IMR-90 (cell line): ENCODE measurements at regions not wholly inside any gene's neighbourhood (a gene's known extent, or its start where the extent isn't known, plus 50 kb on each side); places are given as distances from the start of the nearest gene placed in this dataset.
A peak's percentile ranks its signal among the peaks of the same experiment; 100 is the strongest.

ENCODE experiments used
- ATAC-seq: fragments of 200-7000 bp; cut with Tn5 transposase; 2 replicates; pipeline ENCODE4 v1.9.1; 2020; ENCODE audit warnings: low read depth, mild to moderate bottlenecking, moderate library complexity
- BruUV-seq: library from RNA; stranded (reverse); fragments of 400-500 nt; replicated peaks from 2 replicates; lab custom pipeline; 2021; lab: Mats Ljungman, UMichigan
- CTCF ChIA-PET: fragments of 300-600 bp; formaldehyde crosslinking; extraction: SDS; loops from one replicate; lab custom pipeline; 2021; ENCODE audit warnings: antibody characterized with exemption; lab: Yijun Ruan, JAX
- POLR2A ChIA-PET: fragments of 300-600 bp; sonication (Branson Sonifier 250); formaldehyde crosslinking; loops from one replicate; lab custom pipeline; 2022; ENCODE audit warnings: antibody characterized with exemption; ENCODE audit not compliant: unreplicated experiment; lab: Charles Lee
- DNase-seq: peaks from one replicate; pipeline ENCODE4 v3.0.0; 2013
- H2AFZ ChIP-seq: replicated peaks from 2 replicates; pipeline ENCODE3; 2013; ENCODE audit warnings: low read length, mild to moderate bottlenecking; ENCODE audit not compliant: poor library complexity
- H2AK5ac ChIP-seq: 2 replicates; pipeline ENCODE4 v1.6.1; 2013; ENCODE audit warnings: low read depth, low read length, inconsistent platforms
- H2AK9ac ChIP-seq: replicated peaks from 2 replicates; pipeline ENCODE3; 2013; ENCODE audit warnings: mild to moderate bottlenecking, low read depth, low read length, moderate library complexity; ENCODE audit not compliant: poor library complexity
- H2BK120ac ChIP-seq: 2 replicates; pipeline ENCODE4 v1.6.1; 2013; ENCODE audit warnings: low read depth, low read length, inconsistent platforms
- H2BK15ac ChIP-seq: 3 replicates; pipeline ENCODE4 v1.6.1; 2013; ENCODE audit warnings: low read depth, low read length, inconsistent platforms
- H2BK20ac ChIP-seq: 2 replicates; pipeline ENCODE4 v1.6.1; 2013; ENCODE audit warnings: low read depth, mild to moderate bottlenecking, inconsistent platforms, low read length, moderate library complexity
- H2BK5ac ChIP-seq: 2 replicates; pipeline ENCODE4 v1.6.1; 2013; ENCODE audit warnings: mild to moderate bottlenecking, low read depth, low read length, inconsistent platforms; ENCODE audit not compliant: poor library complexity, severe bottlenecking
- H3K14ac ChIP-seq: replicated peaks from 2 replicates; pipeline ENCODE4 v1.6.1; 2013; ENCODE audit warnings: low read depth, low read length, inconsistent platforms
- H3K18ac ChIP-seq: 2 replicates; pipeline ENCODE4 v1.6.1; 2013; ENCODE audit warnings: low read depth, low read length, control low read depth
- H3K23ac ChIP-seq: 2 replicates; pipeline ENCODE4 v1.6.1; 2013; ENCODE audit warnings: low read depth, low read length, inconsistent platforms
- H3K27ac ChIP-seq: 2 replicates; pipeline ENCODE4 v1.5.1; 2013; ENCODE audit warnings: mild to moderate bottlenecking, control low read depth, low read length; ENCODE audit not compliant: insufficient read depth
- H3K27me3 ChIP-seq: 2 replicates; pipeline ENCODE4 v1.6.1; 2013; ENCODE audit warnings: low read length; ENCODE audit not compliant: control insufficient read depth, insufficient read depth
- H3K36me3 ChIP-seq: 2 replicates; pipeline ENCODE4 v1.6.1; 2013; ENCODE audit warnings: low read length, mixed read lengths; ENCODE audit not compliant: control insufficient read depth, insufficient read depth
- H3K4ac ChIP-seq: 2 replicates; pipeline ENCODE4 v1.6.1; 2013; ENCODE audit warnings: low read depth, low read length, inconsistent platforms
- H3K4me1 ChIP-seq: 2 replicates; pipeline ENCODE4 v1.6.1; 2013; ENCODE audit warnings: low read length, mixed read lengths; ENCODE audit not compliant: control insufficient read depth, insufficient read depth
- H3K4me2 ChIP-seq: 2 replicates; pipeline ENCODE4 v1.6.1; 2013; ENCODE audit warnings: low read depth, mild to moderate bottlenecking, control low read depth, low read length, moderate library complexity
- H3K4me3 ChIP-seq: 2 replicates; pipeline ENCODE4 v1.5.1; 2013; ENCODE audit warnings: low read depth, mild to moderate bottlenecking, control low read depth, low read length, moderate library complexity; ENCODE audit not compliant: insufficient read depth
- H3K56ac ChIP-seq: 2 replicates; pipeline ENCODE4 v1.6.1; 2013; ENCODE audit warnings: low read length, inconsistent platforms; ENCODE audit not compliant: insufficient read depth; ENCODE audit errors: extremely low read depth
- H3K79me1 ChIP-seq, 2 experiments: 2 replicates each; pipeline ENCODE4 v1.6.1; 2013; ENCODE audit warnings: low read length in 2 of 2, inconsistent platforms in 1 of 2, low read depth in 1 of 2
- H3K9ac ChIP-seq: 2 replicates; pipeline ENCODE4 v1.6.1; 2013; ENCODE audit warnings: low read depth, low read length, control low read depth
- H3K9me1 ChIP-seq: 2 replicates; pipeline ENCODE4 v1.6.1; 2013; ENCODE audit warnings: low read length, inconsistent platforms; ENCODE audit not compliant: insufficient read depth
- H3K9me3 ChIP-seq: 2 replicates; pipeline ENCODE4 v1.6.1; 2013; ENCODE audit warnings: low read length; ENCODE audit not compliant: control insufficient read depth, insufficient read depth
- H4K20me1 ChIP-seq: 2 replicates; pipeline ENCODE4 v1.6.1; 2013; ENCODE audit warnings: low read length, inconsistent platforms; ENCODE audit not compliant: insufficient read depth
- H4K5ac ChIP-seq: 2 replicates; pipeline ENCODE4 v1.6.1; 2013; ENCODE audit warnings: mild to moderate bottlenecking, low read depth, low read length, control low read depth
- H4K8ac ChIP-seq, 2 experiments: 2 replicates each; pipeline ENCODE4 v1.6.1; 2013; ENCODE audit warnings: low read depth in 2 of 2, low read length in 2 of 2, control low read depth in 1 of 2, inconsistent platforms in 1 of 2
- H4K91ac ChIP-seq: 2 replicates; pipeline ENCODE4 v1.6.1; 2013; ENCODE audit warnings: low read depth, low read length, inconsistent platforms; ENCODE audit not compliant: insufficient read depth
- FOS ChIP-seq: fragments of 150-350 bp; IDR thresholded peaks from 2 replicates; pipeline ENCODE4 v1.6.1; 2016; ENCODE audit warnings: low read depth, low read length
- NFE2L2 ChIP-seq: fragments of 150-350 bp; IDR thresholded peaks from 2 replicates; pipeline ENCODE4 v1.6.1; 2016; ENCODE audit warnings: low read depth, mild to moderate bottlenecking, low read length
- RCOR1 ChIP-seq: IDR thresholded peaks from 2 replicates; pipeline ENCODE4 v1.6.1; 2012; ENCODE audit warnings: mild to moderate bottlenecking, low read length, improper control_type of control experiment; ENCODE audit not compliant: insufficient replicate concordance
- WGBS, 2 experiments: methylation state at CpG; one replicate each; pipeline versions ENCODE4 v1.1.5 to v1.1.7; 2013; ENCODE audit warnings: missing lambda C conversion rate in 2 of 2; ENCODE audit not compliant: insufficient read length in 1 of 2; ENCODE audit errors: extremely low coverage in 2 of 2; 5-methylcytosine and 5-hydroxymethylcytosine counted together
- dilution Hi-C: fragments of 300-500 bp; cut with HindIII; formaldehyde crosslinking; loops from one replicate; pipeline ENCODE4 v1.14.3; 2018; ENCODE audit warnings: low sequenced_read_pairs; ENCODE audit not compliant: unreplicated experiment
- in situ Hi-C: fragments of 300-500 bp; cut with MboI; formaldehyde crosslinking; loops from 3 replicates; pipeline ENCODE4 v1.14.3; 2019; ENCODE audit warnings: low sequenced_read_pairs, inconsistent platforms, mixed read lengths
- intact Hi-C: fragments of 100-400 bp; cut with micrococcal nuclease; formaldehyde crosslinking; loops from 2 replicates; pipeline ENCODE4 v1.10.0; 2022
- TF ChIP-seq, protein P1 (sequence below): conservative IDR thresholded peaks from 2 replicates; pipeline ENCODE4 v1.5.1; 2012; ENCODE audit warnings: mild to moderate bottlenecking, low read depth, low read length, improper control_type of control experiment

DNA sequence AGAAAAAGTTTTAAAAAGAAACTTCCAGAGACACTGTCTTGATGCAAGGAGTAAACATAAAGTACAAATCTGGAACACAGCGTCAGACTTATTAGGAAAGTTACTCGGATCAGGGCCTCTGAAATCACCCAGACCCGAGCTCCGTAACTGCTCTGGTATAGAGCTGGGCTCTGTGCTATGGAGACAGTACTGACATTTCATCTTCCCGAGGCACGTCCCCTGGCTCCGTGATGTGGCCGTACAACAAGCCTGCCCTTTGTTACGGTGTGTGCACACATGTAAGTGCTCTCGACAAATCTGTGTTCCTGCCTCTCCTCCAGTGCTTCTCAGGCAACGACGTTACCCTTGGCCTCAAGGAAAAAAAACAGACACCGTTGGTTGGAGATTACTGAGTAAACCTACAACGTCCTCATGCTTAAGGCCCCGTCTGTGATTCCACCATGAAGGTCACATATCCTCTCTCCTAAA, 107.0 kb upstream of the IRF2BP2 start:
- H3K9ac ChIP-seq, result no peak overlapping the region
- H4K5ac ChIP-seq, result peak overlapping the region; percentile 6; the same call in 1 of the 2 replicates
- no peaks in the 10 kb centered on the region for H3K36me3 ChIP-seq
- peaks cover 0 to 8% of the 10 kb centered on the region in 2 experiments; a peak in 2 of 4 replicates for H3K79me1 ChIP-seq
- H3K14ac ChIP-seq, result 0 out of 2 replicates have a peak overlapping the region, but pooled peaks have one; percentile 46
- H2BK20ac ChIP-seq, result peak overlapping the region; percentile 20; the same call in 1 of the 2 replicates
- H3K18ac ChIP-seq, result no peak overlapping the region; the same call in 1 of the 2 replicates
- in situ Hi-C loops, result no loop called here
- dilution Hi-C loops, result no loop called here
- BruUV-seq, result no TSS peak
- H2BK5ac ChIP-seq, result no peak overlapping the region
- no peaks in the 10 kb centered on the region for H4K20me1 ChIP-seq
- H3K4ac ChIP-seq, result peak overlapping the region; percentile 67; the same call in 1 of the 2 replicates
- H2BK15ac ChIP-seq, result peak overlapping the region; percentile 74; the same call in 2 of the 3 replicates
- no peak overlapping the region for H3K56ac ChIP-seq
- ChIA-PET CTCF (no interaction called here), POLR2A (interaction anchor here (0.6 kb wide), 1 partner anchor 252 kb away, joined by 4 read pairs; no protein-coding TSS in a partner anchor)
- H2AFZ ChIP-seq, result peak overlapping the region; percentile 45
- H3K4me2 ChIP-seq, result no peak overlapping the region
- peak overlapping the region in 1 of 2 experiments; percentile 33; a peak in 1 of 4 replicates for H4K8ac ChIP-seq
- TF ChIP-seq NFE2L2 (no peak), FOS (no peak), RCOR1 (no peak)
- TF ChIP-seq, protein P1, sequence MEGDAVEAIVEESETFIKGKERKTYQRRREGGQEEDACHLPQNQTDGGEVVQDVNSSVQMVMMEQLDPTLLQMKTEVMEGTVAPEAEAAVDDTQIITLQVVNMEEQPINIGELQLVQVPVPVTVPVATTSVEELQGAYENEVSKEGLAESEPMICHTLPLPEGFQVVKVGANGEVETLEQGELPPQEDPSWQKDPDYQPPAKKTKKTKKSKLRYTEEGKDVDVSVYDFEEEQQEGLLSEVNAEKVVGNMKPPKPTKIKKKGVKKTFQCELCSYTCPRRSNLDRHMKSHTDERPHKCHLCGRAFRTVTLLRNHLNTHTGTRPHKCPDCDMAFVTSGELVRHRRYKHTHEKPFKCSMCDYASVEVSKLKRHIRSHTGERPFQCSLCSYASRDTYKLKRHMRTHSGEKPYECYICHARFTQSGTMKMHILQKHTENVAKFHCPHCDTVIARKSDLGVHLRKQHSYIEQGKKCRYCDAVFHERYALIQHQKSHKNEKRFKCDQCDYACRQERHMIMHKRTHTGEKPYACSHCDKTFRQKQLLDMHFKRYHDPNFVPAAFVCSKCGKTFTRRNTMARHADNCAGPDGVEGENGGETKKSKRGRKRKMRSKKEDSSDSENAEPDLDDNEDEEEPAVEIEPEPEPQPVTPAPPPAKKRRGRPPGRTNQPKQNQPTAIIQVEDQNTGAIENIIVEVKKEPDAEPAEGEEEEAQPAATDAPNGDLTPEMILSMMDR, result no peak
- intact Hi-C loops, result no loop called here
- DNase-seq (no peak), ATAC-seq (no peak)
- peak overlapping the region; percentile 62; the same call in 1 of the 2 replicates for H2AK5ac ChIP-seq
- H4K91ac ChIP-seq, result peak overlapping the region; percentile 11; the same call in 1 of the 2 replicates
- H3K27me3 ChIP-seq, result no peaks in the 10 kb centered on the region
- no peak overlapping the region for H3K27ac ChIP-seq
- WGBS, 2 experiments, result 75% methylated on average over 8 of the region's 15 CpGs; no CpG with 5 or more reads in 1 of the 2 experiments
- H3K9me3 ChIP-seq, result no peaks in the 10 kb centered on the region
- H3K9me1 ChIP-seq, result peaks cover 8% of the 10 kb centered on the region
- no peak overlapping the region for H3K4me3 ChIP-seq
- peaks cover 14% of the 10 kb centered on the region for H3K4me1 ChIP-seq
- no peak overlapping the region for H2AK9ac ChIP-seq
- peak overlapping the region; percentile 29; the same call in 1 of the 2 replicates for H3K23ac ChIP-seq
- no peak overlapping the region for H2BK120ac ChIP-seq
